Retinal pigment epithelial cell (primary cell): ENCODE measurements at regions not wholly inside any gene's neighbourhood (a gene's known extent, or its start where the extent isn't known, plus 50 kb on each side); places are given as distances from the start of the nearest gene placed in this dataset.

ENCODE experiments used
- DNase-seq: peaks from one replicate; pipeline ENCODE4 v3.0.0-alpha.2; 2010; ENCODE audit warnings: low read depth
- H3K4me3 ChIP-seq: 2 replicates; pipeline ENCODE4 v1.5.1; 2011; ENCODE audit warnings: mild to moderate bottlenecking, low read length, control low read depth, moderate library complexity
- CTCF ChIP-seq: conservative IDR thresholded peaks from 2 replicates; pipeline ENCODE4 v1.5.1; 2011; ENCODE audit warnings: low read depth, low read length, control low read depth, inconsistent platforms

- H3K4me3 ChIP-seq: no peak overlapping the region
- no peak for TF ChIP-seq CTCF
- no peak for DNase-seq
Measured at GRCh38 chr3:124621498-124621897, 108.8 kb upstream of the UMPS start.

GRCh38 chr3:124625074-124625473 is 105.2 kb upstream of the UMPS start:
- DNase-seq: no peak
- no peak for TF ChIP-seq CTCF
- no peak overlapping the region for H3K4me3 ChIP-seq

- H3K4me3 ChIP-seq: no peak overlapping the region
- TF ChIP-seq CTCF: no peak
- DNase-seq: peak; percentile 49
Measured at GRCh38 chr3:124627501-124627908, 102.7 kb upstream of the UMPS start.

- no peak overlapping the region for H3K4me3 ChIP-seq
- DNase-seq: no peak
- no peak for TF ChIP-seq CTCF
Measured at GRCh38 chr3:124628863-124629262, 101.4 kb upstream of the UMPS start.

- no peak overlapping the region for H3K4me3 ChIP-seq
- no peak for TF ChIP-seq CTCF
- DNase-seq: no peak
Measured at GRCh38 chr3:124629497-124629896, 100.8 kb upstream of the UMPS start.

- no peak overlapping the region for H3K4me3 ChIP-seq
- TF ChIP-seq CTCF: no peak
- DNase-seq: no peak
Measured at GRCh38 chr3:124630960-124631359, 99.3 kb upstream of the UMPS start.

- no peak for DNase-seq
- no peak overlapping the region for H3K4me3 ChIP-seq
- TF ChIP-seq CTCF: no peak
Measured at GRCh38 chr3:124631727-124632126, 98.5 kb upstream of the UMPS start.
